NT2/D1 (cell line): ENCODE measurements at regions not wholly inside any gene's neighbourhood (a gene's known extent, or its start where the extent isn't known, plus 50 kb on each side); places are given as distances from the start of the nearest gene placed in this dataset.

Experiments used
- SUZ12 ChIP-seq: IDR thresholded peaks from 2 replicates; pipeline ENCODE4 v1.6.1; 2011; ENCODE audit not compliant: insufficient read length, insufficient read depth; ENCODE audit errors: extremely low read depth
- YY1 ChIP-seq: IDR thresholded peaks from 2 replicates; pipeline ENCODE4 v1.6.1; 2011; ENCODE audit not compliant: insufficient read length, insufficient read depth
- ZNF274 ChIP-seq: IDR thresholded peaks from 2 replicates; pipeline ENCODE4 v1.6.1; 2011; ENCODE audit warnings: mild to moderate bottlenecking, low read depth, low read length

- no peak for TF ChIP-seq ZNF274
- TF ChIP-seq YY1, result no peak
- no peak for TF ChIP-seq SUZ12
Observed at GRCh38 chr16:86090461-86091170, 191.7 kb downstream of the IRF8 start.
